ENCODE measurements at regions not wholly inside any gene's neighbourhood (a gene's known extent, or its start where the extent isn't known, plus 50 kb on each side); places are given as distances from the start of the nearest gene placed in this dataset.

DNA sequence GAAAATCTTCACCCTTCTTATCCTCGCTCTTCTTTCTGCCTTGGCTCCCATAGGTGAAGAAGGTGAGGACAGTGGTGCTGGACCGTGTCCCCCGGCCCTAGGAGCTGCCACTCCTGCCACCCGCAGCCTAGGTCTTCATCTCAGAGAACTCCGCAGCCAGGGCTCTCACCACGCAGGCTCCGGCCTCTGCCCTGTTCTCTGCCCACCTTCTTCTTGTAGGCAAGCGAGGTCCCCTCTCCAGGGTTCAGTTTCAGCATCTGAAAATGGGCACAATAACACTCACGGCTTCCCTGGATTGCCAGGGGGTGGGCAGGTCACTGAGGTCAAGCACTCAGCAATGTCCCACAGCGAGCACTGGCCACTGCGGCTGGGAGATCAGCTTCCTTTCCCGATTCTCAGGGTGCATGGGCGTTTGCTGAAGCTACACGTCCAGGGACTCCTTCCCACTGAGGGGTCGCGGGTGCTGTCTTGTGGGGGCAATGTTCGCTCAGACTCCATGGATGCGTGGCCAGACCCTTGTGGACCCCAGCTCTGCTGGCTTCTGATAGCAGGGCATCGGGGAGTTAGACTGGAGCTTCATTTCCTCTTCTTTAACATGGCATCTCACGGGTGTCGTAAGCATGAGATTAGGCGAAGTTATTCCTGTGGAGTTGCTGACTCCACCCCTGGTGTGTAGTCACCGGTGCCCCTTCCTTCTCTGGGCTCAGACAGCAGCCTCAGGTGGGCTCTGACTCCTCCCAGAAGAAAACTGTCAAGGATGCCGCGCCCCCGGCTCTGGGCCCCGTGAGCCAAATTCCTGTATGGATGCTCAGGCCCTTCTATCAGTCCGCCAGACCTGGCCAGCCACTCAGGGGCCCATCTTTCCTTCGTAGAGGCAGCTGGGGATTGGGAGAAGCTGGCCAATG lies 145.1 kb upstream of the IRX2 start:
- DNase-seq (ENCODE audit: low read depth in 2 of 2): no peak
- no peak overlapping the region for H3K4me3 ChIP-seq (replicated peaks in 1 of 2; ENCODE audit: low read depth in 2 of 2, low read length in 2 of 2)
- TF ChIP-seq, protein P1, sequence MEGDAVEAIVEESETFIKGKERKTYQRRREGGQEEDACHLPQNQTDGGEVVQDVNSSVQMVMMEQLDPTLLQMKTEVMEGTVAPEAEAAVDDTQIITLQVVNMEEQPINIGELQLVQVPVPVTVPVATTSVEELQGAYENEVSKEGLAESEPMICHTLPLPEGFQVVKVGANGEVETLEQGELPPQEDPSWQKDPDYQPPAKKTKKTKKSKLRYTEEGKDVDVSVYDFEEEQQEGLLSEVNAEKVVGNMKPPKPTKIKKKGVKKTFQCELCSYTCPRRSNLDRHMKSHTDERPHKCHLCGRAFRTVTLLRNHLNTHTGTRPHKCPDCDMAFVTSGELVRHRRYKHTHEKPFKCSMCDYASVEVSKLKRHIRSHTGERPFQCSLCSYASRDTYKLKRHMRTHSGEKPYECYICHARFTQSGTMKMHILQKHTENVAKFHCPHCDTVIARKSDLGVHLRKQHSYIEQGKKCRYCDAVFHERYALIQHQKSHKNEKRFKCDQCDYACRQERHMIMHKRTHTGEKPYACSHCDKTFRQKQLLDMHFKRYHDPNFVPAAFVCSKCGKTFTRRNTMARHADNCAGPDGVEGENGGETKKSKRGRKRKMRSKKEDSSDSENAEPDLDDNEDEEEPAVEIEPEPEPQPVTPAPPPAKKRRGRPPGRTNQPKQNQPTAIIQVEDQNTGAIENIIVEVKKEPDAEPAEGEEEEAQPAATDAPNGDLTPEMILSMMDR (IDR thresholded peaks at IDR 0.05; ENCODE audit: low read depth, low read length): no peak

DNA sequence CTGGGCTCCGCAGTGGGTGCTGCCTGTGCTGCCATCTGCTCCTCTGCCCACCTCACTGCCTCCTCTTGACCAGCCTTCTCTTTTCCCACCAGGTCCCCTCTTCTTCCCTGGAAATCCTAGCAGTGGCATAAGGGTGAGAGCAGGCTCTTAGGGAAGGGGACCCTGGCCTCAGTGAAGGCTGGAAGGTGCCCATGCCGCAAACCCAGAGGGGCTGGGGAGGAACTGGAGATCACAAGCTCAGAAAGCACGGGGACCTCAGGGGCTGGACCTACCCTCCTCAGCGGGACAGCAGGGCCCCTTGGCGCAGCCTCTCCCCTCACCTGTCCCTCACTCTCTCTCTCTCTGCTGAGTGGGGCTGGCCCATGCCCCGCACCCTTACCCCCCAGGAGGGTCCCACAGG lies 144.4 kb upstream of the IRX2 start:
- no peak overlapping the region for H3K4me3 ChIP-seq (replicated peaks in 1 of 2; ENCODE audit: low read depth in 2 of 2, low read length in 2 of 2)
- TF ChIP-seq, protein P1 (IDR thresholded peaks at IDR 0.05; ENCODE audit: low read depth, low read length): no peak
- no peak for DNase-seq (ENCODE audit: low read depth in 2 of 2)

DNA sequence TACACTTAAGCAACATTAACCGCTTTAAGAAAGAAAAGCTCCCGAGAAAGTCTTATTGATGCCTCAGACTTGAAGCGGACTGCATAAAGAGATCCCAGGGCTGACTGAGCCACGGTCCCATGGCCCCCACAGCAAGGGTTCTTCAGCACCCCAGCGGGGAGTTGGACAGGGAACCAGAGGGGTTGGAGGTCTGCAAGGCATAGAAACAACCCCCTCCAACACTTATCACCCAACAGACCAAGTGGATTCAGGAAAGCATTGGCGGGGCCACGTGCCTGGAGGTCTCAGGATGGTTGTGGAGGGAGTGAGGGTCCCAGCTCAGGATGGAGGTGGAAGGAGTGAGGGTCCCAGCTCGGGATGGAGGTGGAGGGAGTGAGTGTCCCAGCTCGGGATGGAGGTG lies 143.7 kb upstream of the IRX2 start:
- TF ChIP-seq, protein P1 (IDR thresholded peaks at IDR 0.05; ENCODE audit: low read depth, low read length): no peak
- no peak for DNase-seq (ENCODE audit: low read depth in 2 of 2)
- H3K4me3 ChIP-seq (replicated peaks in 1 of 2; ENCODE audit: low read depth in 2 of 2, low read length in 2 of 2): no peak overlapping the region

DNA sequence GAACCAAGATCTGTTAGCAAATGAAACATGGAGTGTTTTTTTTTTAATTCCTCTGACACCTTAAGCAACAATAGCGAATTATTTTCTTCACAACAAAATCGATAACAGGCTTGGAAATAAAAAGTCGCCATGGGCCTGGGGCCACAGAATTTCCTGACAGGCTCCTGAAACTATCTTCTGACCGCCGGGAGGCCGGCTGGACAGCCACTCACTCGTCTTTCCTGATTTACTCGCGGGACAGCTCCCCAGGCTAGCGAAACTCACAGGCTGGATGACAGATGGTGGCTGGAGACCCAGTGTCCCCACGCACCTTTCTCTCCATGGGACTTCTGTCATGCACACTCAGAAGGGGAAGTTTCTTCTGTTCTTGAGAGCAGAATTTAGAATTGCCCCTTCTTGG lies 143.3 kb upstream of the IRX2 start:
- TF ChIP-seq, protein P1 (IDR thresholded peaks at IDR 0.05; ENCODE audit: low read depth, low read length): no peak
- DNase-seq (ENCODE audit: low read depth in 2 of 2): no peak

DNA sequence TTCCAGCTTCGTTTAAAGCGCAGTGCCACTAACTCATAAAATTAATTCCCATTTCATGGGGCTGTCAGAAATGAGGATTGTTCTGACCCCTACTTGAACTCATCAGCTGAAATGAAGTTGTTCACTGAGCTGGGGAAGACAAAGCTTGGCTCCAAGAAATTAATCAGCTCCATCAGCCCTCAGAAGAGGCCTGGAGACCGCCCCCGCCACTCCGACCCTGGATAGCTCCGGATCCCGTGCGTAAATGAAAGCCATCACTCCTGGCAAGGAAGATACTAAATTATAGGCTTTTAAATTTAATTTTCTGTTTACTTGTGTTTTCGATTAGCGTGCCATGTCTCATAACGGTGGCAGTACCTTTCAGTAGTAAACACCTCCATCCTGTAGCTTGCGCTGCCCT lies 142.8 kb upstream of the IRX2 start:
- no peak overlapping the region for H3K4me3 ChIP-seq (replicated peaks in 1 of 2; ENCODE audit: low read depth in 2 of 2, low read length in 2 of 2)
- no peak for DNase-seq (ENCODE audit: low read depth in 2 of 2)
- TF ChIP-seq, protein P1 (IDR thresholded peaks at IDR 0.05; ENCODE audit: low read depth, low read length): no peak

More for the DNA sequence above, 143.3 kb upstream of the IRX2 start:
- no peak overlapping the region for H3K4me3 ChIP-seq (replicated peaks in 1 of 2; ENCODE audit: low read depth in 2 of 2, low read length in 2 of 2)

DNA sequence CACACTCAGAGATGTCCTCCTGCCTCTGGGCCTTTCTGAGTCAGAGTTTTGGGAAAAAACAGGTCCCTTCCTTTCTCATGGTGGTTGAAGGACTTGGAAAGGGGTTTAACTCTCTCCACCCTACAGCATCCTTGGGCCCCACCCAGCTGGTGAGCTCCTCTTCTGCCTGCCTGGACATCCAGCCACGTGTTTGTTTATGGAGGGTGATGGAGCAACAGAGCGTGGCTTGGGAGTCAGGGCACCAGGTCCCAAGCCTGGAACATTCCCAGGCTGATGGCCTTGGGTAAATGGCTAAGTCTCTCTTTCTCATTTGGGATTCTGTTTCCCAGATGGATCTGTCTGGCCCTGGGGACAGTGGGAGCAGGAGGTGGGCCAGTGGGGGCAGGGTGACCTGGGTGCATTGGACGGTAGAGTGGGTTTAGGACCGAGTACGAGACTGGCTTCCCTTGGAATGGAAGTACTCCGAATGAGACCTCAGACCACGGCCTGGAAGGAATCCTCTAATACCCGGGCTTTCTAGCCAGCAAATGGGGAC lies 141.1 kb upstream of the IRX2 start:
- no peak for DNase-seq (ENCODE audit: low read depth in 2 of 2)
- TF ChIP-seq, protein P1 (IDR thresholded peaks at IDR 0.05; ENCODE audit: low read depth, low read length): no peak
- no peak overlapping the region for H3K4me3 ChIP-seq (replicated peaks in 1 of 2; ENCODE audit: low read depth in 2 of 2, low read length in 2 of 2)

Data from cardiac fibroblast (primary cell).